Spleen (tissue), 7 donors: ENCODE measurements at regions not wholly inside any gene's neighbourhood (a gene's known extent, or its start where the extent isn't known, plus 50 kb on each side); places are given as distances from the start of the nearest gene placed in this dataset.

ENCODE experiments used
- POLR2A ChIP-seq, 3 donors: fragments of 450-650 bp; IDR thresholded peaks; one replicate each; pipeline ENCODE4 v1.5.1; 2017; ENCODE audit warnings: antibody characterized with exemption in 3 of 3, mild to moderate bottlenecking in 1 of 3
- TF ChIP-seq, protein P1 (sequence below), 11 experiments: fragments of 200-600 bp in 7 of 11; fragments of 450-650 bp in 4 of 11; sonication (generic) in 4 of 11; IDR thresholded peaks in 8 of 11; conservative IDR thresholded peaks in 3 of 11; 1 replicate in 7 of 11; 2 replicates in 4 of 11; pipeline versions ENCODE4 v1.4.0 to v1.8.0; 2016 to 2021; ENCODE audit warnings: antibody characterized with exemption in 11 of 11, inconsistent platforms in 4 of 11, mild to moderate bottlenecking in 1 of 11
- donor health status: DM: no; HTN: no; CAD: no; lungs with moderate emphysema.
- donor health status: DM: no; HTN: no; CAD: no.
- donor health status: DM: no; HTN: no; CAD: no.

GRCh38 chr13:106424805-106425204 is 110.7 kb downstream of the EFNB2 start:
- TF ChIP-seq, protein P1, sequence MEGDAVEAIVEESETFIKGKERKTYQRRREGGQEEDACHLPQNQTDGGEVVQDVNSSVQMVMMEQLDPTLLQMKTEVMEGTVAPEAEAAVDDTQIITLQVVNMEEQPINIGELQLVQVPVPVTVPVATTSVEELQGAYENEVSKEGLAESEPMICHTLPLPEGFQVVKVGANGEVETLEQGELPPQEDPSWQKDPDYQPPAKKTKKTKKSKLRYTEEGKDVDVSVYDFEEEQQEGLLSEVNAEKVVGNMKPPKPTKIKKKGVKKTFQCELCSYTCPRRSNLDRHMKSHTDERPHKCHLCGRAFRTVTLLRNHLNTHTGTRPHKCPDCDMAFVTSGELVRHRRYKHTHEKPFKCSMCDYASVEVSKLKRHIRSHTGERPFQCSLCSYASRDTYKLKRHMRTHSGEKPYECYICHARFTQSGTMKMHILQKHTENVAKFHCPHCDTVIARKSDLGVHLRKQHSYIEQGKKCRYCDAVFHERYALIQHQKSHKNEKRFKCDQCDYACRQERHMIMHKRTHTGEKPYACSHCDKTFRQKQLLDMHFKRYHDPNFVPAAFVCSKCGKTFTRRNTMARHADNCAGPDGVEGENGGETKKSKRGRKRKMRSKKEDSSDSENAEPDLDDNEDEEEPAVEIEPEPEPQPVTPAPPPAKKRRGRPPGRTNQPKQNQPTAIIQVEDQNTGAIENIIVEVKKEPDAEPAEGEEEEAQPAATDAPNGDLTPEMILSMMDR (IDR thresholded peaks at IDR 0.05 in 8 of 11, conservative IDR thresholded peaks at IDR 0.05 in 3 of 11): no peak
- TF ChIP-seq POLR2A (IDR thresholded peaks at IDR 0.05): no peak
